Coronary artery (tissue), 2 donors: ENCODE measurements at regions not wholly inside any gene's neighbourhood (a gene's known extent, or its start where the extent isn't known, plus 50 kb on each side); places are given as distances from the start of the nearest gene placed in this dataset.
"Not testable (repeated sequence)": the region's sequence is repeated elsewhere in the genome, so short reads cannot be mapped to it uniquely, and the experiment has no call there.

ENCODE experiments used
- DNase-seq: peaks from one replicate; pipeline ENCODE4 v3.0.0-alpha.2; 2017; ENCODE audit warnings: low spot score
- H3K27ac ChIP-seq, 2 donors: fragments of 200-600 bp; sonication (generic); one replicate each; pipeline ENCODE4 v1.5.1; 2016 to 2019
- H3K4me3 ChIP-seq: fragments of 200-600 bp; sonication (generic); 2 replicates; pipeline ENCODE4 v1.5.1; 2016; ENCODE audit warnings: mild to moderate bottlenecking, moderate library complexity
- CTCF ChIP-seq: fragments of 200-600 bp; sonication (generic); IDR thresholded peaks from one replicate; pipeline ENCODE4 v1.5.1; 2019; ENCODE audit warnings: antibody characterized with exemption

- TF ChIP-seq CTCF, result no peak
- Histone ChIP-seq H3K4me3 (no peak overlapping the region), H3K27ac (no peak overlapping the region)
- DNase-seq, result no peak
Measured at GRCh38 chr7:69208848-69209247, 389.4 kb upstream of the AUTS2 start.

GRCh38 chr7:69211336-69211735 lies 386.9 kb upstream of the AUTS2 start:
- no peak for TF ChIP-seq CTCF
- Histone ChIP-seq H3K27ac (no peak overlapping the region), H3K4me3 (no peak overlapping the region)
- DNase-seq, result no peak

DNA sequence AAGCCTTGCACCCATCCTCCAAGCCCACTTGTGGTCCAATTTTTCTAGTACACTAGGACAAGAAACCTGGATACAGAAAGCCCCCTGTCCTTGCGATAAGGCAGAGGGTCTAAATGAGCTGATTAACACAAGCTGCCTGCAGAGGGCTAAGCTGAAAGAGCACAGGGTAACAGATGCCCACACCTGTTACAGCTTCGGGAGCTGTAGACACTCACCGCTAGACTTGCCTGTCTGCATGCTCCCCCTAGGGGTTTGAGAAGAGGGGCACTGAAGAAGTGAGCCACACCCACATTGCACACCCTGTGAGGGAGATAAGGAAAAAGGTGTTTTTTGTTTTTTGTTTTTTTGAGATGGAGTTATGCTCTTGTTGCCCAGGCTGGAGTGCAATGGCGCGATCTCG lies 386.5 kb upstream of the AUTS2 start:
- DNase-seq, result no peak
- no peak for TF ChIP-seq CTCF
- no peak overlapping the region for H3K27ac ChIP-seq
- H3K4me3 ChIP-seq, result no peak overlapping the region

- H3K4me3 ChIP-seq, result no peak overlapping the region
- no peak for TF ChIP-seq CTCF
- no peak overlapping the region for H3K27ac ChIP-seq
- no peak for DNase-seq
Measured at GRCh38 chr7:69213878-69214277, 384.4 kb upstream of the AUTS2 start.

DNA sequence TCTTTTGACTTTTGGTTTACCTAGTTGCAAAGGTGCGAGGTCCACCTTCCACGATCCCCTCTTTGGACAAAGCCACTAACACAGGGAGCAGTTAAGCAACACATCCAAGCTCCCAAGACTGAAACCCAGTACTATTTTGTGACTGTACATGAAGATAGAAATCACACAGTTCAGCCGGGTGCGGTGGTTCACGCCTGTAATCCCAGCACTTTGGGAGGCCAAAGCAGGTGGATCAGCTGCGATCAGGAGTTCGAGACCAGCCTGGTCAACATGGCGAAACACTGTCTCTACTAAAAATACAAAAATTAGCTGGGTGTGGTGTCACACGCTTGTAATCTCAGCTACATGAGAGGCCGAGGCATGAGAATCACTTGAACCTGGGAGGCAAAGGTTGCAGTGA lies 382.8 kb upstream of the AUTS2 start:
- DNase-seq, H3K4me3 ChIP-seq: not testable (repeated sequence)

GRCh38 chr7:69217516-69218350 lies 380.5 kb upstream of the AUTS2 start:
- DNase-seq, result no peak
- no peak for TF ChIP-seq CTCF
- Histone ChIP-seq H3K27ac (no peak overlapping the region), H3K4me3 (no peak overlapping the region)

More for the DNA sequence above, 382.8 kb upstream of the AUTS2 start:
- not testable (repeated sequence) for H3K27ac ChIP-seq

DNA sequence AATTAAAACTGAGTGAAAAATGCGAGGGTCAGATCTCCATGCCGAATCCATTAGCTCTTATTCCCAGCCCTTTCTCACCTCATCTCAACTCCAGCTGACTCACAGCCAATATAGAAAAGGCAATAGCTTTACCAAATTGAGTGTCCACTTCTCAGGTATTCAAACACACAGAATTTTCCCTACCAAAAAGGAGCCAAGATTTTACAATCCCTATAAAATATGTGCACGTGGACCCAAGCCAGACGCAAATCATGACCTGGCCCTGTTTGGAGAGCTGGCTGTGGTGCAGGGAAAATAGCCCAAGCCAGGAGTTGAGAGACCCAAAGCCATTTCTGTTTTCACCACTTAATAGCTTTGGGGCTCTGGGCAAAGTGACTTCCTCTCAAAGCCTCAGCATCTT lies 379.7 kb upstream of the AUTS2 start:
- TF ChIP-seq CTCF, result no peak
- H3K27ac ChIP-seq, result no peak overlapping the region
- H3K4me3 ChIP-seq, result no peak overlapping the region
- DNase-seq, result no peak
